ENCODE measurements at regions not wholly inside any gene's neighbourhood (a gene's known extent, or its start where the extent isn't known, plus 50 kb on each side); places are given as distances from the start of the nearest gene placed in this dataset.

GRCh38 chr9:110047955-110048402 lies 160.0 kb downstream of the C9orf152 start:
- no peaks in the 10 kb centered on the region for H3K27me3 ChIP-seq (ENCODE audit: insufficient read depth, insufficient read length)
- H3K9me3 ChIP-seq (ENCODE audit: insufficient read depth, low read length) = peaks cover 5% of the 10 kb centered on the region; the same call in 1 of the 2 replicates
- peaks cover 8% of the 10 kb centered on the region for H3K4me1 ChIP-seq (ENCODE audit: insufficient read depth, insufficient read length)
- DNase-seq (ENCODE audit: low read depth, low spot score) = no peak
- H3K4me3 ChIP-seq (ENCODE audit: insufficient read length, low read depth) = peak overlapping the region; percentile 98
- H3K36me3 ChIP-seq (ENCODE audit: insufficient read depth, insufficient read length, low read length) = peaks cover 13% of the 10 kb centered on the region
- H3K9ac ChIP-seq (ENCODE audit: insufficient read length, low read depth) = peak overlapping the region; percentile 99
- no peak for TF ChIP-seq YY1 (IDR thresholded peaks at IDR 0.05; ENCODE audit: insufficient read depth, insufficient read length)
- TF ChIP-seq SUZ12 (IDR thresholded peaks at IDR 0.05; ENCODE audit: extremely low read depth, insufficient read depth, insufficient read length) = no peak
- no peak for TF ChIP-seq ZNF274 (IDR thresholded peaks at IDR 0.05; ENCODE audit: low read depth, low read length)

GRCh38 chr9:110048403-110048975 lies 159.5 kb downstream of the C9orf152 start:
- peak overlapping the region; percentile 98 for H3K4me3 ChIP-seq (ENCODE audit: insufficient read length, low read depth)
- peaks cover 4% of the 10 kb centered on the region; the same call in 1 of the 2 replicates for H3K9me3 ChIP-seq (ENCODE audit: insufficient read depth, low read length)
- TF ChIP-seq SUZ12 (IDR thresholded peaks at IDR 0.05; ENCODE audit: extremely low read depth, insufficient read depth, insufficient read length) = no peak
- TF ChIP-seq YY1 (IDR thresholded peaks at IDR 0.05; ENCODE audit: insufficient read depth, insufficient read length) = no peak
- no peak for TF ChIP-seq ZNF274 (IDR thresholded peaks at IDR 0.05; ENCODE audit: low read depth, low read length)
- H3K27me3 ChIP-seq (ENCODE audit: insufficient read depth, insufficient read length) = no peaks in the 10 kb centered on the region
- H3K4me1 ChIP-seq (ENCODE audit: insufficient read depth, insufficient read length) = peaks cover 8% of the 10 kb centered on the region
- peak; percentile 76 for DNase-seq (ENCODE audit: low read depth, low spot score)
- H3K36me3 ChIP-seq (ENCODE audit: insufficient read depth, insufficient read length, low read length) = peaks cover 15% of the 10 kb centered on the region
- H3K9ac ChIP-seq (ENCODE audit: insufficient read length, low read depth) = peak overlapping the region; percentile 99

- no peak for DNase-seq (ENCODE audit: low read depth, low spot score)
- no peaks in the 10 kb centered on the region for H3K27me3 ChIP-seq (ENCODE audit: insufficient read depth, insufficient read length)
- peaks cover 18% of the 10 kb centered on the region for H3K36me3 ChIP-seq (ENCODE audit: insufficient read depth, insufficient read length, low read length)
- peak overlapping the region; percentile 98 for H3K4me3 ChIP-seq (ENCODE audit: insufficient read length, low read depth)
- TF ChIP-seq YY1 (IDR thresholded peaks at IDR 0.05; ENCODE audit: insufficient read depth, insufficient read length) = no peak
- TF ChIP-seq ZNF274 (IDR thresholded peaks at IDR 0.05; ENCODE audit: low read depth, low read length) = no peak
- TF ChIP-seq SUZ12 (IDR thresholded peaks at IDR 0.05; ENCODE audit: extremely low read depth, insufficient read depth, insufficient read length) = no peak
- no peaks in the 10 kb centered on the region for H3K9me3 ChIP-seq (ENCODE audit: insufficient read depth, low read length)
- H3K4me1 ChIP-seq (ENCODE audit: insufficient read depth, insufficient read length) = peaks cover 8% of the 10 kb centered on the region
- H3K9ac ChIP-seq (ENCODE audit: insufficient read length, low read depth) = peak overlapping the region; percentile 96
These were observed 158.8 kb downstream of the C9orf152 start for GRCh38 chr9:110048976-110049698.

- peak overlapping the region; percentile 96 for H3K9ac ChIP-seq (ENCODE audit: insufficient read length, low read depth)
- peaks cover 8% of the 10 kb centered on the region for H3K4me1 ChIP-seq (ENCODE audit: insufficient read depth, insufficient read length)
- TF ChIP-seq ZNF274 (IDR thresholded peaks at IDR 0.05; ENCODE audit: low read depth, low read length) (no peak), SUZ12 (IDR thresholded peaks at IDR 0.05; ENCODE audit: extremely low read depth, insufficient read depth, insufficient read length) (no peak), YY1 (IDR thresholded peaks at IDR 0.05; ENCODE audit: insufficient read depth, insufficient read length) (no peak)
- no peak for DNase-seq (ENCODE audit: low read depth, low spot score)
- peaks cover 22% of the 10 kb centered on the region for H3K36me3 ChIP-seq (ENCODE audit: insufficient read depth, insufficient read length, low read length)
- H3K27me3 ChIP-seq (ENCODE audit: insufficient read depth, insufficient read length) = no peaks in the 10 kb centered on the region
- no peaks in the 10 kb centered on the region for H3K9me3 ChIP-seq (ENCODE audit: insufficient read depth, low read length)
- peak overlapping the region; percentile 98 for H3K4me3 ChIP-seq (ENCODE audit: insufficient read length, low read depth)
These were observed 158.1 kb downstream of the C9orf152 start for GRCh38 chr9:110049699-110050450.

- Histone ChIP-seq H3K36me3 (ENCODE audit: insufficient read depth, insufficient read length, low read length) (peaks cover 29% of the 10 kb centered on the region), H3K9ac (ENCODE audit: insufficient read length, low read depth) (peak overlapping the region; percentile 73), H3K4me3 (ENCODE audit: insufficient read length, low read depth) (peak overlapping the region; percentile 32), H3K4me1 (ENCODE audit: insufficient read depth, insufficient read length) (peaks cover 8% of the 10 kb centered on the region), H3K9me3 (ENCODE audit: insufficient read depth, low read length) (no peaks in the 10 kb centered on the region), H3K27me3 (ENCODE audit: insufficient read depth, insufficient read length) (no peaks in the 10 kb centered on the region)
- no peak for TF ChIP-seq SUZ12 (IDR thresholded peaks at IDR 0.05; ENCODE audit: extremely low read depth, insufficient read depth, insufficient read length)
- TF ChIP-seq ZNF274 (IDR thresholded peaks at IDR 0.05; ENCODE audit: low read depth, low read length) = no peak
- TF ChIP-seq YY1 (IDR thresholded peaks at IDR 0.05; ENCODE audit: insufficient read depth, insufficient read length) = no peak
- DNase-seq (ENCODE audit: low read depth, low spot score) = no peak
These were observed 157.0 kb downstream of the C9orf152 start for GRCh38 chr9:110050925-110051355.

GRCh38 chr9:110056062-110056461 lies 151.9 kb downstream of the C9orf152 start:
- H3K4me1 ChIP-seq (ENCODE audit: insufficient read depth, insufficient read length) = peaks cover under 1% of the 10 kb centered on the region
- H3K9me3 ChIP-seq (ENCODE audit: insufficient read depth, low read length) = no peaks in the 10 kb centered on the region
- no peak overlapping the region for H3K4me3 ChIP-seq (ENCODE audit: insufficient read length, low read depth)
- peaks cover 56% of the 10 kb centered on the region for H3K36me3 ChIP-seq (ENCODE audit: insufficient read depth, insufficient read length, low read length)
- no peak for DNase-seq (ENCODE audit: low read depth, low spot score)
- H3K9ac ChIP-seq (ENCODE audit: insufficient read length, low read depth) = no peak overlapping the region
- TF ChIP-seq YY1 (IDR thresholded peaks at IDR 0.05; ENCODE audit: insufficient read depth, insufficient read length) (no peak), ZNF274 (IDR thresholded peaks at IDR 0.05; ENCODE audit: low read depth, low read length) (no peak), SUZ12 (IDR thresholded peaks at IDR 0.05; ENCODE audit: extremely low read depth, insufficient read depth, insufficient read length) (no peak)
- H3K27me3 ChIP-seq (ENCODE audit: insufficient read depth, insufficient read length) = no peaks in the 10 kb centered on the region

All from NT2/D1 (cell line).